Muscle of back (tissue), 3 donors: ENCODE measurements at regions not wholly inside any gene's neighbourhood (a gene's known extent, or its start where the extent isn't known, plus 50 kb on each side); places are given as distances from the start of the nearest gene placed in this dataset.

ENCODE experiments used
- DNase-seq, 3 donors: peaks; one replicate each; pipeline versions ENCODE4 v3.0.0 to v3.0.0-alpha.2; 2013

DNA sequence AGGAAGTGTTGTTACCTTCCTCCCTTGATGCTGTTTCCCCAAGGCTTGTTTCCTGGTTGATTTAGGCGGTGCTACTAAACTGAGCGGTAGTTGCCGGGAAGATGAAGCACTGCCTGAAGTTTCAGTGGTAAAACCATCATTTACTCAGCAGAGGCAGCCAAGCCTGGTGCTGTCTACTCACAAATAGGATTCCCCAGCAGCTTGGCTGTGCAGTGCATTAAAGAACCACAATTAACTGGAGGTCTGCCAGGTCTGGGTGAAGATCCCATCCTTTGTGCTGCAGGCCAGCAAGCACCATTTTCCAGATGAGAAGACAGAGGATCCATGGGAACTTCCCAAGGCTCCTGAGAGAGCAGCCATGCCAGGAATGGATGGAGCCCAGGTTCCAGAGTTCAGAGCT, 231.9 kb upstream of the E2F8 start:
- DNase-seq: no peak

DNA sequence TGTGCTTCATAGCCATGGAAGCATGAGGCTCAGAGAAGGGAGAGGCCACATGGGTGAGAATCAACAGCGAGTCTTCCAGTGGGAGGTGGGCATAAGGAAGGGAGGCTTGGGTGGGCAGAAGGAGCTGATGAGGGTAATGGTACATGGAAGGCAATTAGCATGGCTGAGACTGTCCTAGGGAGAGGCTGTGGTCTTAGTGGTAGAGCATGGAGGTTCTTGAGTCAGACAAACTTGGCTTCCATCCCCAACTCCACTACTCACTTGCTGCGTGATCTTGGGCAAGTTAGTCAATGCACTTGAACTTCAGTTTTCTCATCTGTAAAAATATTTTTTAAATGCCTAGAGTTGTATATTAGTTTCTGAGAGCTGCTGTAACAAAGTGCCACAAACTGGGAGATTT, 227.2 kb upstream of the E2F8 start:
- DNase-seq: no peak

DNA sequence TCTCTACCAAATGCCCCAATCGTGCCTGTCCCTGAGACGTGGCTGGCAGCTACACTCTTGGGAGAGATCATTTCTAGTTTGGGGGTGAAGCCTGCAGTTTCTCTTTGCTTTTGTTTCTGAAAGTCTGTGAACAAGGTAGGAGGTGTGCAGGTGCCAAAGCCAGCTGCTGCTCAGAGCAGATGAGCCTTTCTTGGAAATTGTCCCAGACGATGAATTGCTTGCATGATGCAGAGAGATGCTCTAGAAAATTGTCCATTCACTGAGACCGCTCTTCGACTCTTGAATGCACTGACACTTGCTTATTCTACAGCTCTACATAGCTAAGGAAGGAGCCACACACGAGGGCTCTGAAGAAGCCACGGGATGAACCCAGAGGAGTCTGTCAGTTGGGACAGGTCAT, 225.6 kb upstream of the E2F8 start:
- no peak for DNase-seq

DNA sequence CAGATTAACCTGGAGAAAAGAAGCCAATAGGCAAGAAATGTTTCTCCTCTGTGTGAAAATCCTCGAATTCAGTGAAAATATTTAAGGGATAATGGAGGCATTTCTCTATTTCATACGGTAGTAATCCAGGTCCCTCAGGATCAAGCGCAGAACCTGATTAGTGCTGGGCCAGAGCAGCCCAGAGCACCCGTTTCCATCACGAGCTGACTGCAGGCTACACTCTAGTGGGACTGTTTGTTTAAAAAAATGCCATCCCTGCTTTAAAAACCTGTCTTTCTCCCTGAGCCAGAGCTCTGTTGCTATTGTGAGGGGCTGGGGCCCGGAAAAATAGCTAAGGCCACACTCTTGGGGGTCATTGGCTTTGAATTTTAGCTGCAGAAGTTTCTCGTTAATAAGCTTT, 223.2 kb upstream of the E2F8 start:
- DNase-seq: no peak

DNA sequence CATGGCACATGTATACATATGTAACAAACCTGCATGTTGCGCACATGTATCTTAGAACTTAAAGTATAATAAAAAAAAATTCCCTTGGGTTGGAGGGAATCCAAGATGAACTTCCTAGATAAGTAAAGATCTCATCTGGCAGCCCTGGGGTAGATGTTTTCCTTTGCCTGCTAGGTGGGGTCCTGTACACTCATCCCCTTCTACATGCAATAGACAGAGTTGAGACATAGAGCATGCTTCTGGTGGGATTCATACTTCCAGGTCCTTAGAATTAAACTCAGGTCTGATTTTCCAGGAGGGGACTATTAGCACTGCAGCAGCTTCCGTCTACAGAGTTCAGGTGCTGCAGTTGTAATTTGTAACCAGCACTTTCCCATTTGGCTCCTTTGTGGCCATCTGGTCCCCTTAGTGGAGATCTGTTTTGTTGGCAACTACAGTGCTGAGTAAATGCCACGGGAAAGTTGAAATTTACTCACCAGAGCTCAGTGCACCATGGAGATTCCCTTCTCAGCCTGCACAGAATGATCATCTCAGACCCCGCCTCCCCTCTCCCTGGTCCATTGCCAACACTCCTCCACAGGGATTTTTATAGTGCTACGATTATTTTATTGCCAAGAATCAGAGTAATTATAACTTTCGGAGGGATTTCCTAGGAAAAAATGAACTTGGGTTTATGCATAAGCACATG, 220.1 kb upstream of the E2F8 start:
- DNase-seq: peak; percentile 20 to 78 (median 59)

DNA sequence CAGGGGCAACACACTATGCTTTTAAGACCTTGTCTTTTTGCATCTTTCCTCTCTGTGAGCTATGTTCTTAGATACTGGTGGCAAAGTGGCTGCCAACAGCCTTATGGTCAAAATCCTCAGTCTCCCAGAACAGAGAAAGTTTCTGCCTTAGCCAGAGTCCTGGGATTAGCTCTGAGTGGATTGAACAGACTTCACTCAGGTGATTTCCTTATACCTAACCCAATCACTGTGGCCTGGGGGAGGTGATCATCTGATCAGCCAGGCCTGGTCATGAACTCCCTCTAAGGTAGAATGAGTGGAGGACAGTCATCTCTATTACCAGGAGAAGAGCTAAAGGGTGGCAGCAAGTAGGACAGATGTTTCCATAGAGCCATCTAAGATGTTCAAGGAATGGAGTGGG, 218.5 kb upstream of the E2F8 start:
- DNase-seq: no peak

DNA sequence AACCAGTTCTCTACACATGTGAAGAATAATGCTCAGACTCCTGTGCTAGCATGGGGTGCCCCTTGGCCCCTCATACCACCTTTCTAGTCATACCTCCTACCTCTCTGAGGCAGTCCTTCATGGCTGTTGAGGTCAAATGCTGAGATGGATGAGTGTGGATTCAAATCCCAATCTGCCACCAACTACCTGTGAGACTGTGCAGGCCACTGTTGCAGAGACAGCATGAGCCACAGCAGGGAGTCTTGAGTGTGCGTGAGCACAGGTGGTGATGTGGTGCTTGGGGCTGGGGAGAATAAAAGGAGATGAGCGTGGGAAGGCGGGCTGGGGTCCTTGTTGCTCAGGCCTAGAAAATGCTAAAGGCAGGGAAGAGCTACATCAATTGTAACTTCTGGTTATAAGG, 218.0 kb upstream of the E2F8 start:
- DNase-seq: no peak

DNA sequence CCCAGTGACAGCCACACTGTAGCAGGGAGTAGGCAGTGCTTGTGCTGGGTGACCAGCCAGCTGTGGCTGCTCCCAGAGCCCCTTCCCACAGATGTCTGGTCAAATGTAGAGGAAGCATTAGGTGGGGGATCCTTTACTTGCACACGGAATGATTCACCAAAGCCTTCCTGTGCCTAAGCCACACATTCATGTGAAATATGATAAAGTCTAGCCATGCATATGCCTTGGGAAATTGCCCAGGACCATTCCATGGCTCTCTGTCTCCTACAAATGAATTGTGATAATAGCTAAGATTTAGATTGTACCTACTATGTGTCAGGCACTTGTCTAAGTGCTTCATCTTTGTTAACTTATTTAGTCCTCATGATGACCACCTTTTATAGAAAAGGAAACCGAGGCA, 217.5 kb upstream of the E2F8 start:
- no peak for DNase-seq

DNA sequence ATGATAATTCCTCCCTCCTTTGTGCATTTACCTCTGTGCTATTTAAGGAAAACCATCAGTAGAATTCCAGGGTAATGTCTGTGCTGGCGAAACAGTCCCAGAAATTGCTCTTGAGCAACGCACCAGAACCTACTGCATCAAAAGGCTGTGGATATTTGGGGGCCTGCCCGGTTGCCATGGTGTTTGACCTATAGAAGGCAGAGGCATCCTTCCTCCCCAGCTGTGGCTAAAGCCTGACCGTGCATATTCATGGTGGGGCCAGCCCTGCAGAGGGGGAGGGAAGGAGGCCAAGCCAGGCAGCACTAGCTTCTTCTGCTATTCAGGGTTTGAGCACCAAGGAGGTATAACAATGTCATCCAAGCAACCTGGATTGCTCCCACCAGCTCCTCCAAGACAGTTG, 215.0 kb upstream of the E2F8 start:
- DNase-seq: peak in 2 of 3 donors; percentile 12 to 30

DNA sequence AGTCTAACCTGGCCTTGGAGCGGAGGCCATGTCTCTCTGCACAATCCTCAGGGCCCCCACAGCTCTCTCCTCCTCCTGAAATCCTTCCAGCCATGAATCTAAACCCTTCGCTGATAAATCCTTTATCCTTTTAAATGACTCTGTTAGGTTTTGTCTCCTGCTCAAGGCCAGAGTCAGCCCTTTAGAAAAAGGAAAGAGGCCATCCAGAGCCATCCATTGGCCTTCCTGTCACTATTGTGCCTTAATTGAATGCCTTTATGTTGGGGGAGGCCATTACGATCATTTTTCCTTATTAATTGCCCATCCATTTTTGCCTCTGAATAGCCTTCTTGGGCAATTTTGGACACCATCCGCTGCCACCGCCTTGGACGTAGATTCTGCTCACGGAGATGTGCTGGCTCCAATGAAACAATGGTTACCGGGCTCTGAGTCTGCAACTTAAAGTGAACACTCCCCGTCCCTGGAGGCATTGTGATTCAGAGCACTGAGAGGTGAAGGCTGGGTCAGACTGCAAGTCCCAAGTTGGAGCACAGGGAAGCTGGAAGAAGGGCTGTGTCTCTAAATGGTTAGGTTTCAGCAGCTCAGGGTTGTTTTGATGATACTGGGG, 213.0 kb upstream of the E2F8 start:
- peak in 2 of 3 donors; percentile 39 to 48 for DNase-seq

DNA sequence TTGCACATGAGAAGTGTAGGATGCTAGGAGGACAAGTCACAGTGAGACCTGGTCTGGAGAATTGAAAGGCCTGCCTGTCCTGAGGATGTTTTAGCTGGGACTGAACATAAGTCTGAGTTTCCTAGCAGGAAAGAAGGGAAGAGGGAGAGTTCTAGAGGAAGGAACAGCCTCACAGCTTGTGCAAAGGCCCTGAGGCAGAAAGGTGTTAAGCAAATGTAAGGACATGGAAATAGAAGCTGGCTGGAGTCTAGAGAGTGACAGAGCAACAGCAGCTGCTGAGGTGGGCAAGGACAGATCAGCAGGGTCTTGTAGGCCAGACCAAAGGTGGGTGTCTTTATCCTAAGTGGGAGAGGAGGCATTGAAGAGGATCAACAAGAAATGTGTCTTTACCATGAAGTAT, 210.9 kb upstream of the E2F8 start:
- no peak for DNase-seq

DNA sequence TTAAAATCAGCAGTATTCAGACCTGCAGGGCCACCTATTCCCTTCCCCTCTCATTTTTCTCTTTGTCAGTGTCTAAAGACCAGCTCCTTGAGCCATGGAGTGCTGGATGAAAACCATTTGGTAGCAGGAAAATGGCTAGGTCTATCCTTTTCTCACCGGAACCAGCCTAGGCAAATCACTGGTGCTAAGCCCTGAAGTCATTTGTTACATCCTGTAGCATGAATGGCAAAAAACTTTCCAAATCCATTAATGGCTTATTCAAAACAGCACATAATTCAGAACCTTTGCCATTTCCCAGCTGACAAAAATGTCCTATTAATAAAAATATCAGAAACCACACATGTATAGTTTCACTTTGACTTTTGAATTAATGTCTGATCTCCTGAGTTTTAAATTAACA, 209.5 kb upstream of the E2F8 start:
- DNase-seq: no peak

DNA sequence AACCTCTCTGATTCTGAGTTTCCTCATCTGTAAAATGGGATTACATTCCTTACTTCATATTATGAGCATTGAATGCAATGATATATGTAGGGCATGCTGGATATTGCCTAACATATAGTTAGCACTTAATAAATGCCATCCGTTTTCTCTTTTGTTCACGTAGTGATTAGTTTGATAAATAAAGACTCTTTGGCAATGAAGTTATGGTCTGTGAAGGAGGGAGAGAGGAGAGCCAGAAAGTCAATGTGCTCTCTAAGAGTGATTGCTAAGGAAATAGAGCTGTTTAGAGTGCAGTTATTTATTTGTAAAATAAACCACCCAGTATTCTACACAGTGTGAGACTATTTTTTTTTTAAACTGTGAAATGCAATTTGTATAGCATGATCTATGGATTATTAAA, 207.9 kb upstream of the E2F8 start:
- DNase-seq: no peak

DNA sequence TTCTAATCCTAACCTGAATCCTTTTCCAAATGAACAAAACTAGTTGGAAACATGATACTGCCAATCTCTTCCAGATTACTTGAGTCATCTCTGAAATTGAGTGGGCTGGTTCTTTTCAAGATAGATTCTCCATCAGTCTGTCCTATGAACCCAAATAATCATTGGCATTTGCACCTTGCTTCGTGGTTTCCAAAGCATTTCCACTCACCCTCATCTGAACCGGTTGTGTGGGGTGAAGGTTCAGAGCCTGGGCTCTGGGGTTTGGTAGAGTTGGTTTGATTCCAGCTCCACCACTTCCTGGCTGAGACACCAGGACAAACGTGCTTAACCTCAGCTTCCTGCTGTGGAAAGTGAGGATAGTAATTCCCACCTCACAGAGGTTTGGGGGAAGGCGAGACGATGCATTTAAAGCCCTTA, 206.4 kb upstream of the E2F8 start:
- no peak for DNase-seq

DNA sequence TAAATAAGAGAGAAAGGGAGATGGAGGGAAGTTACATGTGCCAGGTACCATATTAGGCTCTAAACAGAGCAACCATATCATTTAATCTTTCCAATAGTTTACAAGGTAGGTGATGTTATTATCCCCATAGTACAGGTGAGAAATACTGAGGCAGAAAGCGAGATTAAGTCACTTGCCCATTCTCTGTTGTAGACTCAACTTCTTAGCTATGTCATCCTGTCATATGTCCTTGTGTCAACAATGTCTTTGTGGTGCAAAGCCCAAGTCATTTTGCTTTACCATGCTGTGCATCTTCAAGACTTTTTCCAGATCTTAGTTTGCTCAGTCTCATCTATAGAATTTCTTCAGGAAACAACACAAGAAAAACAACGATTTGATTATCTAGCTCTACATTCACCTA, 205.0 kb upstream of the E2F8 start:
- DNase-seq: no peak

DNA sequence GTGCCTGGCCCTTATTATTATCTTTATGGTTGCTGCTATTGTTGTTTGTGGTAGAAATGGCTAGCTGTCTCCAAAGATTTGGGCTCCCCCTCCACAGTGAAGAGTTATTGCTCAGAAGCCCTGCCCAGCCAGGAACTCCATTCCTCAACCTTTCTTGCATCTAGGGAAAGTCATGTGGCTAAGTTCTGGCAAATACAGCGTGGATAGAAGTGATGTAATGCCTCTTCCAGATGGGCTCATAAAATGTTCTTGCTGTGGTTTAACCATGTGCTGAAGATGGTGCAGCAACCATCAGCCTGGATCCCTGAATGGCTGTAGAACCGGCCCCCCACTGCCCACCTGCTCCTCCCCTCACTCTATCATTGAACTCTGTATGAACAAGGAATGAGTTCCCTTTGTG, 203.5 kb upstream of the E2F8 start:
- no peak for DNase-seq

DNA sequence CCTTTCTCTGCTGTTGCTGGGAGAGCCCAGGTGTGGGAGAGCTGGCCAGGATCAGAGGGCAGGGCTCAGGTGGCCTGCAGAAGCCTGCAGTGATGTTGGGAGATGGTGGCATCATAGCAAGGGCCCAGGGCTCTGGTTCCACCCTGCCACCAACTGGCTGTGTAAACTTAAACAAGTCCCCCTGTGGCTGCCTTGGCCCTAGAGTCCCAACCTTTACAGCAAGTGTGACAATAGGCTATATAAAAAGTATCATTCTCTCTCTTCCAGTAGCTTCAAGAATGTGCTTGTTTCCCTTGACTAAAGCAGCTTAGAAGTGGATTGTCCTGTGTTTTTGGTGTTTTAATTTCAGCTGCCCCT, 201.8 kb upstream of the E2F8 start:
- no peak for DNase-seq

DNA sequence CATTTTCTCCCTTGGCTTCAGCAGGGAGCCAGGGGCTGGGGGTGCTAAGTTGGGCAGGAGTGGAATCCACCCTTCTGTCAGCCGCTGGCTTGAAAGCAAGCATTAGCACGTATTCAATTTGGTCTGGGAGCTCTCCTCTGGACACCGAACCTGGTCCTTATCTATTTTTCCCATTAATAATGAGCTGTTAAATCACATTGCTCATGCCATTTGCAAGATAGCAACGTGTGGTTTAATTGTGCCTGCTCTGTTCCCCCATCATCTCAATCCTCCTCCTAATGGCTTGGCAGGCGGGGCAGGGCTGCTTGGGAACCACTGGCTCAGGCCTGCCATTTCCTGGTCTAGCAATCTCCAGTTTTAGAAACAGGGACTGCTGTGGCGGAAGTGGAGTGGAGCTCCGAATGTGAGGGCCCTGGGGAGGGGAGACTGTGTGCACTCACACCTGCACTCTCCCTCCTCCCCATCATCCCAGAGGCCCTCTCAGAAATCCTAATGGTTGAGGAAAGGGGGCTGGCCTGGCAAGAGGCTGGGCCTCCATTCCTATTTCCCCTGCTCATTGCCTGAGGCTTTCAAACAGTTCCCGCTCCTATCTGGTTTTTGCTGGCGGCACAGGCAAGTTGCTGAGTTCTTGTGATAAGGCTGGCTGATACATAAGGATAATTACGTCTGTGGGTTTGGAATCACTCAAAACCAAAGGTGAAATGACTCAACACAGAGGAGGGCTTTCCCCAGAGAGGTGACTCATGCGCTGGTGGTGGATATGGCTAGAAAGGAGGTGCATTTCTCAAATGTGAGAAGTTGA, 201.2 kb upstream of the E2F8 start:
- peak in 1 of 3 donors; percentile 87 for DNase-seq

DNA sequence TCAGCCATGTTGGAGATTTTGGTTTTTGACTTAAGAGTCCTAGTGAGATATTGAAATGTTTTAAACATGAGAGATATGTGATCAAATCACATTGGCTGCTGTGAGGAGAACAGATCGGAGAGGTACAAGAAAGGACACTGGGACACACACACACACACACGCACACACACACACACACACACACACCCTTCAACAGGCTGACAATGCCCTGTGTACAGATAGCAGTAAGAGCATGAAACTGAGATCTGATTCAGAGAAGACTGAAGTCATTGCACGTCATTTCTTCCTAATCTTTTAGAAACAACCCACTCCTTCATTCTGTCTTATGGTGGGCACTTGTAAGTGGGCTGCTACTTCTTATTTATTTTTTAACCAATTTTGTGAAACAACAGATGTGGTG, 200.5 kb upstream of the E2F8 start:
- DNase-seq: no peak

DNA sequence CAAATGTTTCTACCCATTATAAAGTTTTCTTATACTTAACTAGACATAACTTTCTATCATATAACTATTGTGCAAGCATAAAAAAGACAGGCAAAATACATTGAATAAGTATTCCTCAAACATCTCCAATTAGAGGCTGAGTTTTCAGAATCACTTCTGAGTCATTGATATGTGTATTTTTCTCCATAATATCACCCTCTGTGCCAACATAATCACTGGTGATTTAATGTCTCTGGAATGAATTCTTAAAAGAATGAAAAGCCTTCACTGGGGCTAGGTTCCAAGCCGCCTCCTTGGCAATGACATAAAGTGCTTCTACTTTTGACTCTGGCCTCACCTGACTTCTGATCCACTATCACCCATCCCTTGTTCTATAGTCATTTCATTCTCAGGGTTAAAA, 197.0 kb upstream of the E2F8 start:
- peak in 1 of 3 donors; percentile 61 for DNase-seq

DNA sequence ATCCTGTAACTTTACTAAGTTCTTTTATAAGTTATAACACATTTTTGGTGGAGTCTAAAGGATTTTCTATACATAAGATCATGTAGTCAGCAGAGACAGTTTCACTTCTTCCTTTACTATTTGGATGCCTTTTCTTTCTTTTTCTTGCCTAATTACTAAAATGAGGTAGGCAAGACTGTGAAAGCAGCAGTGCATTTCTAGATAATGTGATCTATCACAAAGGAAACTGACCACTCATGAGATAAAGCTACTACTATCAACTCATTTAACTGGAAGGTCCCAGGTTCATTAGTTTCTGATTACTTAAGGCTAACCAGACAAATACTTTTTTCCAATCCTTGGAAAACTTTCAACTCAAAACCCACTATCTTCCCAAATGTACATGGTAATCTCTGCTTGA, 196.2 kb upstream of the E2F8 start:
- DNase-seq: no peak

DNA sequence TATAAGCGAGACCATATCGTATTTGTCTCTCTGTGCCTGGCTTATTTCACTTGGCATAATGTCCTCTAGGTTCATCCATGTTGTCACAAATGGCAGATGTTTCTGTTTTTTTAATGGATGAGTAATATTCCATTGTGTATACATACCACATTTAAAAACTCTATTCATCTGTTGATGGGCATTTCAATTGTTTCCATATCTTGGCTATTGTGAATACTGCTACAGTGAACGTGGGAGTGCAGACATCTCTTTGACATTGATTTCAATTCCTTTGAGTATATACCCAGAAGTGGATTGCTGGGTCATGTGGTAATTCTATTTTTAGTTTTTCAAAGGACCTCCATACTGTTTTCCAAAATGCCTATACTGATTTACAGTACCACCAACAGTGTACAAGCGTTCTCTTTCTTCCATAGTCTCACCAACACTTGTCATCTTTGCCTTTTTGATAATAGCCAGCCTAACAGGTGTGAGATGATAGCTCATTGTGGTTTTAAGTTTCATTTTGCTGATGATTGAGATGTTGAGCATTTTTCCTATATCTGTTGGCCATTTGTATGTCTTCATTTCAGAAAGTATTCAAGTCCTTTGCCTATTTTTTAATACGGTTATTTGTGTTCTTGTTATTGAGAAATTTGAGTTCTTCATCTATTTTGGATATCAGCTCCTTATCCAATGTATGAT, 194.7 kb upstream of the E2F8 start:
- DNase-seq: no peak

DNA sequence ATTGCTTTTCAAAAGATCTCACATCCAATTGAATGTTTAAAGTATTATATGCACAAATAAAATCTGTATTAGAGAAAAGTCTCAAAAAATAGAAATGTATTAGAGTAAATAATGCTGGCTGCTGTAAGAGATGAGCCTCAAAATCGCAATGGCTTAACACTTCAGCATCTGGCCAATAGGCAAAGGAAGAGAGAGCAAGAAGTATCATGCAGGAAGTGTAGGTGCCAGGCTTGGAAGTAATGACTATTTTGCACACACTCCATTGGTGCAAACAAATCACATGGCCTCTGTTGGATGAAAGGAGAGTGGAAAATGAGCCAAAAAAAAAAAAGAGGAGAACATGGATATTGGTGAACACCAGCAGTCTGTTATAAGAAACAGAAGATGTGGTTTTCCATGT, 193.0 kb upstream of the E2F8 start:
- DNase-seq: no peak
